Left lung (tissue), 4 donors: ENCODE measurements at regions not wholly inside any gene's neighbourhood (a gene's known extent, or its start where the extent isn't known, plus 50 kb on each side); places are given as distances from the start of the nearest gene placed in this dataset.
A peak's percentile ranks its signal among the peaks of the same experiment; 100 is the strongest.

ENCODE experiments used
- ATAC-seq: fragments of 200-7000 bp; cut with Tn5 transposase; one replicate; pipeline ENCODE4 v1.9.1; 2020; ENCODE audit warnings: moderate library complexity
- DNase-seq, 4 donors: peaks; one replicate each; pipeline ENCODE4 v3.0.0-alpha.2; 2013 to 2020
- H3K27ac ChIP-seq, 2 donors: fragments of 200-600 bp; sonication (generic) in 1 of 2; one replicate each; pipeline versions ENCODE4 v1.5.0 to v1.8.0; 2020 to 2021
- H3K27me3 ChIP-seq, 2 donors: fragments of 200-600 bp; sonication (generic) in 1 of 2; one replicate each; pipeline versions ENCODE4 v1.5.0 to v1.8.0; 2020 to 2021
- H3K36me3 ChIP-seq, 2 donors: fragments of 200-600 bp; sonication (generic) in 1 of 2; one replicate each; pipeline versions ENCODE4 v1.5.0 to v1.8.0; 2020 to 2021
- H3K4me1 ChIP-seq, 2 donors: fragments of 200-600 bp; one replicate each; pipeline ENCODE4 v1.8.0; 2021
- H3K4me3 ChIP-seq, 2 donors: fragments of 200-600 bp; sonication (generic) in 1 of 2; one replicate each; pipeline versions ENCODE4 v1.5.0 to v1.8.0; 2020 to 2021; ENCODE audit warnings: mild to moderate bottlenecking in 1 of 2
- H3K9me3 ChIP-seq, 2 donors: fragments of 200-600 bp; sonication (generic) in 1 of 2; one replicate each; pipeline versions ENCODE4 v1.5.0 to v1.8.0; 2020 to 2021
- intact Hi-C, 2 donors: fragments of 100-400 bp; cut with DNase I; formaldehyde crosslinking; loops; one replicate each; pipeline versions ENCODE4 v1.11.2 to v1.14.2; 2022
- TF ChIP-seq, protein P1 (sequence below), 2 donors: fragments of 200-600 bp; sonication (generic) in 1 of 2; IDR thresholded peaks; one replicate each; pipeline versions ENCODE4 v1.5.0 to v1.8.0; 2021; ENCODE audit warnings: antibody characterized with exemption in 2 of 2
- donor health status: DM: no; HTN: yes; CAD: no.
- donor health status: DM: no; HTN: no; CAD: no.

GRCh38 chr1:219273088-219273686 is 99.5 kb downstream of the LYPLAL1 start:
- DNase-seq (no peak), ATAC-seq (no peak)
- TF ChIP-seq, protein P1, sequence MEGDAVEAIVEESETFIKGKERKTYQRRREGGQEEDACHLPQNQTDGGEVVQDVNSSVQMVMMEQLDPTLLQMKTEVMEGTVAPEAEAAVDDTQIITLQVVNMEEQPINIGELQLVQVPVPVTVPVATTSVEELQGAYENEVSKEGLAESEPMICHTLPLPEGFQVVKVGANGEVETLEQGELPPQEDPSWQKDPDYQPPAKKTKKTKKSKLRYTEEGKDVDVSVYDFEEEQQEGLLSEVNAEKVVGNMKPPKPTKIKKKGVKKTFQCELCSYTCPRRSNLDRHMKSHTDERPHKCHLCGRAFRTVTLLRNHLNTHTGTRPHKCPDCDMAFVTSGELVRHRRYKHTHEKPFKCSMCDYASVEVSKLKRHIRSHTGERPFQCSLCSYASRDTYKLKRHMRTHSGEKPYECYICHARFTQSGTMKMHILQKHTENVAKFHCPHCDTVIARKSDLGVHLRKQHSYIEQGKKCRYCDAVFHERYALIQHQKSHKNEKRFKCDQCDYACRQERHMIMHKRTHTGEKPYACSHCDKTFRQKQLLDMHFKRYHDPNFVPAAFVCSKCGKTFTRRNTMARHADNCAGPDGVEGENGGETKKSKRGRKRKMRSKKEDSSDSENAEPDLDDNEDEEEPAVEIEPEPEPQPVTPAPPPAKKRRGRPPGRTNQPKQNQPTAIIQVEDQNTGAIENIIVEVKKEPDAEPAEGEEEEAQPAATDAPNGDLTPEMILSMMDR (IDR thresholded peaks at IDR 0.05): no peak
- H3K27ac ChIP-seq: no peak overlapping the region
- no peaks in the 10 kb centered on the region for H3K36me3 ChIP-seq
- H3K4me1 ChIP-seq: peaks cover 0 to 6% of the 10 kb centered on the region in 2 donors
- no peaks in the 10 kb centered on the region for H3K27me3 ChIP-seq
- no peak overlapping the region for H3K4me3 ChIP-seq
- intact Hi-C loops: no loop called here
- H3K9me3 ChIP-seq: no peaks in the 10 kb centered on the region

GRCh38 chr1:219271818-219272535 is 98.3 kb downstream of the LYPLAL1 start:
- TF ChIP-seq, protein P1 (IDR thresholded peaks at IDR 0.05): no peak
- ATAC-seq: peak; percentile 44
- Histone ChIP-seq H3K27me3 (no peaks in the 10 kb centered on the region), H3K4me3 (no peak overlapping the region), H3K4me1 (peaks cover 0 to 6% of the 10 kb centered on the region in 2 donors), H3K9me3 (no peaks in the 10 kb centered on the region), H3K36me3 (no peaks in the 10 kb centered on the region), H3K27ac (peak overlapping the region in 1 of 2 donors; percentile 58)
- DNase-seq: peak in 1 of 4 donors; percentile 30
- intact Hi-C loops: no loop called here

- intact Hi-C loops: no loop called here
- no peak for ATAC-seq
- DNase-seq: no peak
Observed at GRCh38 chr1:219269171-219269570, 95.5 kb downstream of the LYPLAL1 start.

GRCh38 chr1:219266524-219266923 is 92.8 kb downstream of the LYPLAL1 start:
- Histone ChIP-seq H3K36me3 (no peaks in the 10 kb centered on the region), H3K4me3 (no peak overlapping the region), H3K4me1 (peaks cover 0 to 1% of the 10 kb centered on the region in 2 donors), H3K27me3 (no peaks in the 10 kb centered on the region), H3K9me3 (peaks cover 0 to 10% of the 10 kb centered on the region in 2 donors), H3K27ac (no peak overlapping the region)
- ATAC-seq: no peak
- intact Hi-C loops: no loop called here
- no peak for DNase-seq
- TF ChIP-seq, protein P1 (IDR thresholded peaks at IDR 0.05): no peak

More at GRCh38 chr1:219269171-219269570, 95.5 kb downstream of the LYPLAL1 start:
- H3K27me3 ChIP-seq: no peaks in the 10 kb centered on the region
- no peak overlapping the region for H3K27ac ChIP-seq
- H3K36me3 ChIP-seq: no peaks in the 10 kb centered on the region
- TF ChIP-seq, protein P1 (IDR thresholded peaks at IDR 0.05): no peak
- peaks cover 0 to 6% of the 10 kb centered on the region in 2 donors for H3K4me1 ChIP-seq
- no peaks in the 10 kb centered on the region for H3K9me3 ChIP-seq
- no peak overlapping the region for H3K4me3 ChIP-seq

GRCh38 chr1:219265026-219265515 is 91.4 kb downstream of the LYPLAL1 start:
- intact Hi-C loops: no loop called here
- no peak for ATAC-seq

More at GRCh38 chr1:219265026-219265515, 91.4 kb downstream of the LYPLAL1 start:
- Histone ChIP-seq H3K4me1 (no peaks in the 10 kb centered on the region), H3K36me3 (no peaks in the 10 kb centered on the region), H3K27me3 (no peaks in the 10 kb centered on the region), H3K9me3 (peaks cover 0 to 16% of the 10 kb centered on the region in 2 donors), H3K27ac (no peak overlapping the region), H3K4me3 (no peak overlapping the region)
- no peak for DNase-seq
- TF ChIP-seq, protein P1 (IDR thresholded peaks at IDR 0.05): no peak
